ENCODE measurements at regions not wholly inside any gene's neighbourhood (a gene's known extent, or its start where the extent isn't known, plus 50 kb on each side); places are given as distances from the start of the nearest gene placed in this dataset.

DNA sequence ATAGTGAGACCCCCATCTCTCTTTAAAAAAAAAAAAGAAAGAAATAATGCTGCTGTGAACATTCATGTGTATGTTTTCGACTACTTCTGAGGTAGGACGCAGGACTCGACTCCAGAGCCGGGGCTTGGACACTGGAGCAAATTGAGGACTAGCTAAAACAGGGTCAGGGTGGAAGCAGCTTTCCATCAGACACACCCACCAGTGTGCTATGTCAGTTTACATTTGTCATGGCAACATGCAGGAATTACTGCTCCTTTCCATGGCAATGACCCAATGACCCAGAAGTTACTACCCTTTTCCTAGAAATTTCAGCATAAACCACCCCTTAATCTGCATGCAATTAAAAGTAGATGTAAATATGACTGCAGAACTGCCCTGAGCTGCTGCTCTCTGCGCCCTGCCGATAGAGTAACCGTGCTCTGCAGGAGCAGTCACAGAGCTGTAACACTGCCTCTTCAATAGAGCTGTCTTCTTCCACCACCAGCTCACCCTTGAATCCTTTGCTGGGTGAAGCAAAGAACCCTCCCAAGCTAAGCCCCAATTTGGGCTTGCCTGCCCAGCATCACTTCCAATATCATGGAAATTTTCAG is 61.6 kb upstream of the ZNF599 start:
- H3K27ac ChIP-seq (ENCODE audit: low read depth, low read length) = no peak overlapping the region
- H3K4me2 ChIP-seq (ENCODE audit: low read length) = no peak overlapping the region
- no peak overlapping the region for H2AFZ ChIP-seq (ENCODE audit: low read depth, low read length, poor library complexity, severe bottlenecking)
- H3K9me3 ChIP-seq (ENCODE audit: control insufficient read depth in 1 of 2, insufficient read depth in 1 of 2, low read depth in 1 of 2, low read length in 2 of 2) = no peaks in the 10 kb centered on the region
- DNase-seq (ENCODE audit: low read depth, low spot score) = no peak
- intact Hi-C loops (cut with micrococcal nuclease) = no loop called here
- H3K4me1 ChIP-seq (ENCODE audit: control insufficient read depth in 1 of 2, insufficient read depth in 2 of 2, low read length in 2 of 2) = no peaks in the 10 kb centered on the region
- H3K9ac ChIP-seq (ENCODE audit: low read length) = no peak overlapping the region
- ChIA-PET RAD21 (ENCODE audit: low non-redundant PET in 1 of 2, low total read pairs in 2 of 2, uncharacterized antibody in 2 of 2, unreplicated experiment in 2 of 2) (no interaction called here), CTCF (no interaction called here), POLR2A (no interaction called here)
- H3K36me3 ChIP-seq (ENCODE audit: control insufficient read depth in 1 of 2, insufficient read depth in 2 of 2, low read length in 2 of 2) = no peaks in the 10 kb centered on the region
- H4K20me1 ChIP-seq (ENCODE audit: insufficient read depth) = no peaks in the 10 kb centered on the region
- no peak overlapping the region for H3K4me3 ChIP-seq (replicated peaks in 1 of 2; ENCODE audit: low read depth in 1 of 2, low read length in 2 of 2)
- no peaks in the 10 kb centered on the region for H3K79me2 ChIP-seq (ENCODE audit: insufficient read depth, low read length)
- ATAC-seq = no peak
- TF ChIP-seq ZFX (IDR thresholded peaks at IDR 0.05) = no peak
- no peak for TF ChIP-seq TCF7L2 (IDR thresholded peaks at IDR 0.05; ENCODE audit: borderline replicate concordance, extremely low read depth, insufficient read depth, insufficient read length)
- no peak for TF ChIP-seq EZH2phosphoT487 (IDR thresholded peaks at IDR 0.05; ENCODE audit: borderline replicate concordance)
- TF ChIP-seq RAD21 (IDR thresholded peaks at IDR 0.05; ENCODE audit: low read depth) = no peak
- TF ChIP-seq, protein P1, sequence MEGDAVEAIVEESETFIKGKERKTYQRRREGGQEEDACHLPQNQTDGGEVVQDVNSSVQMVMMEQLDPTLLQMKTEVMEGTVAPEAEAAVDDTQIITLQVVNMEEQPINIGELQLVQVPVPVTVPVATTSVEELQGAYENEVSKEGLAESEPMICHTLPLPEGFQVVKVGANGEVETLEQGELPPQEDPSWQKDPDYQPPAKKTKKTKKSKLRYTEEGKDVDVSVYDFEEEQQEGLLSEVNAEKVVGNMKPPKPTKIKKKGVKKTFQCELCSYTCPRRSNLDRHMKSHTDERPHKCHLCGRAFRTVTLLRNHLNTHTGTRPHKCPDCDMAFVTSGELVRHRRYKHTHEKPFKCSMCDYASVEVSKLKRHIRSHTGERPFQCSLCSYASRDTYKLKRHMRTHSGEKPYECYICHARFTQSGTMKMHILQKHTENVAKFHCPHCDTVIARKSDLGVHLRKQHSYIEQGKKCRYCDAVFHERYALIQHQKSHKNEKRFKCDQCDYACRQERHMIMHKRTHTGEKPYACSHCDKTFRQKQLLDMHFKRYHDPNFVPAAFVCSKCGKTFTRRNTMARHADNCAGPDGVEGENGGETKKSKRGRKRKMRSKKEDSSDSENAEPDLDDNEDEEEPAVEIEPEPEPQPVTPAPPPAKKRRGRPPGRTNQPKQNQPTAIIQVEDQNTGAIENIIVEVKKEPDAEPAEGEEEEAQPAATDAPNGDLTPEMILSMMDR (IDR thresholded peaks at IDR 0.05 in 2 of 3, conservative IDR thresholded peaks at IDR 0.05 in 1 of 3; ENCODE audit: borderline replicate concordance in 1 of 3, insufficient read depth in 1 of 3, low read depth in 2 of 3, low read length in 2 of 3) = no peak
- no peak for TF ChIP-seq POLR2A (IDR thresholded peaks at IDR 0.05; ENCODE audit: borderline replicate concordance, extremely low read depth, insufficient read depth, insufficient read length)
- no peak for TF ChIP-seq ZNF274 (IDR thresholded peaks at IDR 0.05; ENCODE audit: low read depth, low read length)
- TF ChIP-seq ELF1 (IDR thresholded peaks at IDR 0.05; ENCODE audit: borderline replicate concordance, low read depth) = no peak
- TF ChIP-seq CBX3 (IDR thresholded peaks at IDR 0.05; ENCODE audit: low read depth) = no peak
- TF ChIP-seq EZH2 (IDR thresholded peaks at IDR 0.05) = no peak
- TF ChIP-seq POLR2AphosphoS5 (IDR thresholded peaks at IDR 0.05; ENCODE audit: low read depth, low read length) = no peak
- TF ChIP-seq, protein P2, sequence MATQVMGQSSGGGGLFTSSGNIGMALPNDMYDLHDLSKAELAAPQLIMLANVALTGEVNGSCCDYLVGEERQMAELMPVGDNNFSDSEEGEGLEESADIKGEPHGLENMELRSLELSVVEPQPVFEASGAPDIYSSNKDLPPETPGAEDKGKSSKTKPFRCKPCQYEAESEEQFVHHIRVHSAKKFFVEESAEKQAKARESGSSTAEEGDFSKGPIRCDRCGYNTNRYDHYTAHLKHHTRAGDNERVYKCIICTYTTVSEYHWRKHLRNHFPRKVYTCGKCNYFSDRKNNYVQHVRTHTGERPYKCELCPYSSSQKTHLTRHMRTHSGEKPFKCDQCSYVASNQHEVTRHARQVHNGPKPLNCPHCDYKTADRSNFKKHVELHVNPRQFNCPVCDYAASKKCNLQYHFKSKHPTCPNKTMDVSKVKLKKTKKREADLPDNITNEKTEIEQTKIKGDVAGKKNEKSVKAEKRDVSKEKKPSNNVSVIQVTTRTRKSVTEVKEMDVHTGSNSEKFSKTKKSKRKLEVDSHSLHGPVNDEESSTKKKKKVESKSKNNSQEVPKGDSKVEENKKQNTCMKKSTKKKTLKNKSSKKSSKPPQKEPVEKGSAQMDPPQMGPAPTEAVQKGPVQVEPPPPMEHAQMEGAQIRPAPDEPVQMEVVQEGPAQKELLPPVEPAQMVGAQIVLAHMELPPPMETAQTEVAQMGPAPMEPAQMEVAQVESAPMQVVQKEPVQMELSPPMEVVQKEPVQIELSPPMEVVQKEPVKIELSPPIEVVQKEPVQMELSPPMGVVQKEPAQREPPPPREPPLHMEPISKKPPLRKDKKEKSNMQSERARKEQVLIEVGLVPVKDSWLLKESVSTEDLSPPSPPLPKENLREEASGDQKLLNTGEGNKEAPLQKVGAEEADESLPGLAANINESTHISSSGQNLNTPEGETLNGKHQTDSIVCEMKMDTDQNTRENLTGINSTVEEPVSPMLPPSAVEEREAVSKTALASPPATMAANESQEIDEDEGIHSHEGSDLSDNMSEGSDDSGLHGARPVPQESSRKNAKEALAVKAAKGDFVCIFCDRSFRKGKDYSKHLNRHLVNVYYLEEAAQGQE (IDR thresholded peaks at IDR 0.05; ENCODE audit: low read depth) = no peak
- TF ChIP-seq CEBPB (IDR thresholded peaks at IDR 0.05; ENCODE audit: low read depth) = no peak
- BruUV-seq (replicated peaks) = no TSS peak
- H3K27me3 ChIP-seq (ENCODE audit: insufficient read depth, low read length) = peaks cover 16% of the 10 kb centered on the region
- H3K9me2 ChIP-seq (ENCODE audit: insufficient read depth) = no peaks in the 10 kb centered on the region
